ENCODE measurements at regions not wholly inside any gene's neighbourhood (a gene's known extent, or its start where the extent isn't known, plus 50 kb on each side); places are given as distances from the start of the nearest gene placed in this dataset.
A peak's percentile ranks its signal among the peaks of the same experiment; 100 is the strongest.
"Not testable (repeated sequence)": the region's sequence is repeated elsewhere in the genome, so short reads cannot be mapped to it uniquely, and the experiment has no call there.

DNA sequence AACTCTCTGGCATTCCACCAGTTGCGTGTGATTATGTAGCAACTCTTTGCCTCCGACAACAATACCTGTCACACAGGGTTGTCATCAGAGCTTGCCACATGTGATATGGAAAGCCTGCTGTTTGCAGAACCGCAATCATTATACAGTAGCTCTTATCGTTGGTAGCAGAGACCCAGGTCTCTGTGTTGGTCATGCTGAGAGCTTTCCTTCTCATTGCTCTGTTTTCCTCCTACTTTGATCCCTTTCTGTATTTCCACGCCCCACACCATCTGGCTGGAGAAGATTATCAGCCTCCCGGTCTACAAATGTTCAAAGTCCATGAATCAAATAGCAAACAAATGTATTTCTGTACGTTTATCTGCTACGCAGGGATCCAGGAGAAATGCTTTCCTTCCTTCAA, 1475.6 kb upstream of the DEFB115 start (continued):
- TF ChIP-seq MITF (IDR thresholded peaks at IDR 0.05) (0 out of 2 replicates have a peak, but pooled peaks have one; percentile 50), ATF1 (tag; IDR thresholded peaks at IDR 0.05) (peak; percentile 90), EGR1 (conservative IDR thresholded peaks at IDR 0.05) (peak; percentile 23; the same call in 1 of the 2 replicates), ZNF444 (CRISPR knock-in tag; IDR thresholded peaks at IDR 0.05) (peak; percentile 41; the same call in 1 of the 2 replicates), GABPA (tag; conservative IDR thresholded peaks at IDR 0.05; ENCODE audit: low read depth) (peak; percentile 61; the same call in 1 of the 2 replicates), RNF2 (IDR thresholded peaks at IDR 0.05) (peak; percentile 67), NCOR1 (IDR thresholded peaks at IDR 0.05) (peak; percentile 99), CEBPG (CRISPR knock-in tag; IDR thresholded peaks at IDR 0.05) (peak; percentile 47), CEBPG (tag; conservative IDR thresholded peaks at IDR 0.05 in 1 of 2, IDR thresholded peaks at IDR 0.05 in 1 of 2) (peak; percentile 40 to 69; a peak in 3 of 4 replicates), TAL1 (IDR thresholded peaks at IDR 0.05) (peak; percentile 99), CCNT2 (IDR thresholded peaks at IDR 0.05; ENCODE audit: borderline replicate concordance, extremely low read depth, insufficient read length, low read depth, low read length) (peak; percentile 64), RAD51 (IDR thresholded peaks at IDR 0.05; ENCODE audit: borderline replicate concordance, low read depth) (peak; percentile 52), ZNF395 (CRISPR knock-in tag; IDR thresholded peaks at IDR 0.05) (peak; percentile 89), NFATC3 (IDR thresholded peaks at IDR 0.05) (0 out of 2 replicates have a peak, but pooled peaks have one; percentile 72), MEF2D (tag; conservative IDR thresholded peaks at IDR 0.05; ENCODE audit: low read depth) (peak; percentile 85), TCF7L2 (IDR thresholded peaks at IDR 0.05; ENCODE audit: low read depth, low read length) (peak; percentile 77), FOXA3 (CRISPR knock-in tag; conservative IDR thresholded peaks at IDR 0.05 in 1 of 2, IDR thresholded peaks at IDR 0.05 in 1 of 2) (peak in 1 of 2 experiments; percentile 57; a peak in 2 of 4 replicates), ZNF197 (CRISPR knock-in tag; IDR thresholded peaks at IDR 0.05; ENCODE audit: low read depth) (peak; percentile 62; the same call in 1 of the 2 replicates), SP1 (CRISPR knock-in tag; IDR thresholded peaks at IDR 0.05) (peak; percentile 61), CBFA2T2 (conservative IDR thresholded peaks at IDR 0.05) (peak; percentile 99), STAT5A (IDR thresholded peaks at IDR 0.05; ENCODE audit: borderline replicate concordance, low read length) (peak; percentile 88), ETV5 (CRISPR knock-in tag; IDR thresholded peaks at IDR 0.05; ENCODE audit: low read depth) (peak; percentile 38; the same call in 1 of the 2 replicates), ARNT (IDR thresholded peaks at IDR 0.05) (peak; percentile 93 to 94)
- TF ChIP-seq ATF1 (CRISPR knock-in tag; IDR thresholded peaks at IDR 0.05): not testable (repeated sequence)
- TF ChIP-seq, protein P1, sequence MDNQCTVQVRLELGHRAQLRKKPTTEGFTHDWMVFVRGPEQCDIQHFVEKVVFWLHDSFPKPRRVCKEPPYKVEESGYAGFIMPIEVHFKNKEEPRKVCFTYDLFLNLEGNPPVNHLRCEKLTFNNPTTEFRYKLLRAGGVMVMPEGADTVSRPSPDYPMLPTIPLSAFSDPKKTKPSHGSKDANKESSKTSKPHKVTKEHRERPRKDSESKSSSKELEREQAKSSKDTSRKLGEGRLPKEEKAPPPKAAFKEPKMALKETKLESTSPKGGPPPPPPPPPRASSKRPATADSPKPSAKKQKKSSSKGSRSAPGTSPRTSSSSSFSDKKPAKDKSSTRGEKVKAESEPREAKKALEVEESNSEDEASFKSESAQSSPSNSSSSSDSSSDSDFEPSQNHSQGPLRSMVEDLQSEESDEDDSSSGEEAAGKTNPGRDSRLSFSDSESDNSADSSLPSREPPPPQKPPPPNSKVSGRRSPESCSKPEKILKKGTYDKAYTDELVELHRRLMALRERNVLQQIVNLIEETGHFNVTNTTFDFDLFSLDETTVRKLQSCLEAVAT (IDR thresholded peaks at IDR 0.05): peak in 1 of 2 experiments; percentile 94; a peak in 2 of 4 replicates
- TF ChIP-seq, protein P2, sequence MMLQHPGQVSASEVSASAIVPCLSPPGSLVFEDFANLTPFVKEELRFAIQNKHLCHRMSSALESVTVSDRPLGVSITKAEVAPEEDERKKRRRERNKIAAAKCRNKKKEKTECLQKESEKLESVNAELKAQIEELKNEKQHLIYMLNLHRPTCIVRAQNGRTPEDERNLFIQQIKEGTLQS (IDR thresholded peaks at IDR 0.05): peak; percentile 78
- TF ChIP-seq, protein P2 (CRISPR knock-in tag; conservative IDR thresholded peaks at IDR 0.05): not testable (repeated sequence)
